ENCODE measurements at regions not wholly inside any gene's neighbourhood (a gene's known extent, or its start where the extent isn't known, plus 50 kb on each side); places are given as distances from the start of the nearest gene placed in this dataset.

DNA sequence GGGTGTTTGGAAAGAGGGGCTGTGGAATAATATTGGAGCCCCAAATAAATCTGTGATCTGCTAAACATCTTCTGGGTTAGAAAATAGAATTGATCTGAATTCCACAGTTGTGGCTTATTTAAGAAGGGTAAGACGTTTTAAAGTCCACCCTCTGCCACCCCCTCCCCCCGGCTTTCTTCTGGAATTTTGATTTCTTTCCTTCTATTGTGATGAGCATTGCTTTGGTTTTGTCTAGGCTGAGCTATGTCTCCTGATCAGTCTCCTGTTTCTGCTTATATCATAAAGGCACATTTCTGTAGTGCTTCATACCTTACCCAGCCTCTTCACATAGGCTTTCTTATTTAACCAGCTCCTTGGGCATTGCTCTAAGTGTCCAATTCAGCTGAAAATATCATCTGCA lies 77.3 kb upstream of the SLC38A2 start:
- TF ChIP-seq, protein P1, sequence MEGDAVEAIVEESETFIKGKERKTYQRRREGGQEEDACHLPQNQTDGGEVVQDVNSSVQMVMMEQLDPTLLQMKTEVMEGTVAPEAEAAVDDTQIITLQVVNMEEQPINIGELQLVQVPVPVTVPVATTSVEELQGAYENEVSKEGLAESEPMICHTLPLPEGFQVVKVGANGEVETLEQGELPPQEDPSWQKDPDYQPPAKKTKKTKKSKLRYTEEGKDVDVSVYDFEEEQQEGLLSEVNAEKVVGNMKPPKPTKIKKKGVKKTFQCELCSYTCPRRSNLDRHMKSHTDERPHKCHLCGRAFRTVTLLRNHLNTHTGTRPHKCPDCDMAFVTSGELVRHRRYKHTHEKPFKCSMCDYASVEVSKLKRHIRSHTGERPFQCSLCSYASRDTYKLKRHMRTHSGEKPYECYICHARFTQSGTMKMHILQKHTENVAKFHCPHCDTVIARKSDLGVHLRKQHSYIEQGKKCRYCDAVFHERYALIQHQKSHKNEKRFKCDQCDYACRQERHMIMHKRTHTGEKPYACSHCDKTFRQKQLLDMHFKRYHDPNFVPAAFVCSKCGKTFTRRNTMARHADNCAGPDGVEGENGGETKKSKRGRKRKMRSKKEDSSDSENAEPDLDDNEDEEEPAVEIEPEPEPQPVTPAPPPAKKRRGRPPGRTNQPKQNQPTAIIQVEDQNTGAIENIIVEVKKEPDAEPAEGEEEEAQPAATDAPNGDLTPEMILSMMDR (IDR thresholded peaks at IDR 0.05; ENCODE audit: control extremely low read depth, extremely low read depth) = no peak
- no peak overlapping the region for H3K9ac ChIP-seq (ENCODE audit: insufficient read depth in 1 of 2, low read length in 2 of 2)
- no peaks in the 10 kb centered on the region for H3K27me3 ChIP-seq (ENCODE audit: control insufficient read depth in 3 of 3, insufficient read depth in 3 of 3, low read length in 2 of 3)
- H3K4me1 ChIP-seq (ENCODE audit: control insufficient read depth in 5 of 5, insufficient read depth in 5 of 5, low read length in 5 of 5) = peaks cover 0 to 23% (median 12%) of the 10 kb centered on the region in 5 donors
- no peaks in the 10 kb centered on the region for H3K9me3 ChIP-seq (ENCODE audit: control insufficient read depth in 4 of 4, insufficient read depth in 3 of 4, low read length in 3 of 4)
- no peak for ATAC-seq (ENCODE audit: insufficient read depth, low FRiP score)
- H3K36me3 ChIP-seq (ENCODE audit: control insufficient read depth in 4 of 4, insufficient read depth in 4 of 4, low read length in 4 of 4) = no peaks in the 10 kb centered on the region
- WGBS, 2 donors = 72 to 78% methylated on average over 2 of the region's 2 CpGs
- no peak overlapping the region for H3K4me3 ChIP-seq
- H3K27ac ChIP-seq (ENCODE audit: low read depth in 1 of 2, low read length in 1 of 2) = peak overlapping the region in 1 of 2 donors; percentile 65
- DNase-seq = no peak

DNA sequence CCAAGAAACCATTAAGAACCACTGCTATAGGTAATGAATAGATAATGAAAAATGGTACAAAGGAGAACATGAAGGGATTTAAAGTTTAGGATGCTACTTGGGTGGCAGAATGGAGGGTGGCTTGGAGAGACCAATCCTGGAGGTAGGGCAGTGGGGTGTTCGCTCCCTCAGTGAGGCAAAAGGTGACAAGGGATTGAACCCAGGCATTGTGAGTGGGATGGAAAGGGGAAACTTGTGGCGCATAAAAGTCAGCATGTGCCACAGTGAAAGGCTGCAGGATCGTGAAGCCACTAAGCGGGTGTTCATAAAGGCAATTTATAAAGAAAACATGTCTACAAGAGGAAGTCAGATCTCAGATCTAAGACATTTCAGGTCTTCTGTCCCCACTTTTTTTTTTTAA lies 76.7 kb upstream of the SLC38A2 start:
- ATAC-seq (ENCODE audit: insufficient read depth, low FRiP score) (no peak), DNase-seq (no peak)
- no peak overlapping the region for H3K9ac ChIP-seq (ENCODE audit: insufficient read depth in 1 of 2, low read length in 2 of 2)
- H3K4me3 ChIP-seq = no peak overlapping the region
- H3K27ac ChIP-seq (ENCODE audit: low read depth in 1 of 2, low read length in 1 of 2) = no peak overlapping the region
- H3K36me3 ChIP-seq (ENCODE audit: control insufficient read depth in 4 of 4, insufficient read depth in 4 of 4, low read length in 4 of 4) = no peaks in the 10 kb centered on the region
- H3K4me1 ChIP-seq (ENCODE audit: control insufficient read depth in 5 of 5, insufficient read depth in 5 of 5, low read length in 5 of 5) = peaks cover 0 to 23% (median 12%) of the 10 kb centered on the region in 5 donors
- H3K9me3 ChIP-seq (ENCODE audit: control insufficient read depth in 4 of 4, insufficient read depth in 3 of 4, low read length in 3 of 4) = no peaks in the 10 kb centered on the region
- no peaks in the 10 kb centered on the region for H3K27me3 ChIP-seq (ENCODE audit: control insufficient read depth in 3 of 3, insufficient read depth in 3 of 3, low read length in 2 of 3)
- TF ChIP-seq, protein P1 (IDR thresholded peaks at IDR 0.05; ENCODE audit: control extremely low read depth, extremely low read depth) = no peak
- 86 to 90% methylated on average over 4 of the region's 4 CpGs for WGBS, 2 donors

DNA sequence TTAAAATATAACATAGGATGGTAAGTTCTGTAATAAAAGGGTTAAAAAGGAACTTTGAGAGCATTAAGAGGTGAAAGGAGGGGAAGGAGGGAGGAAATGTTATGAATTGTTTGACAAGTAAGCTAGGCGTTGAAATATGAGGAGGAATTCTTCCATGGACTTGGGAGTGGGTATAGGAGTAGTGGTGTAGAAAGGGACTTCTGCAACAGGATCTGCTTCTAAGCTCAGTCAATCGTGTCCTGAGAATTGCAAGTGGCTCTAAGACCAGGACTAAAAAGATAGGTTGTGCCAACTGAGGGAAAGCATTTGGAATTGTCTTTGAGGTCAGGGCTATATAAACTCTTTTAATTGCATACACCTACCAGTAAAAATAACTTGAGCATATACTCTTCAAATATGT lies 74.1 kb upstream of the SLC38A2 start:
- WGBS, 2 donors = 34 to 37% methylated on average over 2 of the region's 2 CpGs
- TF ChIP-seq, protein P1 (IDR thresholded peaks at IDR 0.05; ENCODE audit: control extremely low read depth, extremely low read depth) = no peak
- Histone ChIP-seq H3K9ac (ENCODE audit: insufficient read depth in 1 of 2, low read length in 2 of 2) (no peak overlapping the region), H3K4me3 (no peak overlapping the region), H3K27ac (ENCODE audit: low read depth in 1 of 2, low read length in 1 of 2) (no peak overlapping the region), H3K9me3 (ENCODE audit: control insufficient read depth in 4 of 4, insufficient read depth in 3 of 4, low read length in 3 of 4) (no peaks in the 10 kb centered on the region), H3K27me3 (ENCODE audit: control insufficient read depth in 3 of 3, insufficient read depth in 3 of 3, low read length in 2 of 3) (no peaks in the 10 kb centered on the region), H3K4me1 (ENCODE audit: control insufficient read depth in 5 of 5, insufficient read depth in 5 of 5, low read length in 5 of 5) (peaks cover 0 to 24% (median 12%) of the 10 kb centered on the region in 5 donors), H3K36me3 (ENCODE audit: control insufficient read depth in 4 of 4, insufficient read depth in 4 of 4, low read length in 4 of 4) (no peaks in the 10 kb centered on the region)
- DNase-seq (no peak), ATAC-seq (ENCODE audit: insufficient read depth, low FRiP score) (no peak)

- Histone ChIP-seq H3K9me3 (ENCODE audit: control insufficient read depth in 4 of 4, insufficient read depth in 3 of 4, low read length in 3 of 4) (no peaks in the 10 kb centered on the region), H3K9ac (ENCODE audit: insufficient read depth in 1 of 2, low read length in 2 of 2) (no peak overlapping the region), H3K27ac (ENCODE audit: low read depth in 1 of 2, low read length in 1 of 2) (peak overlapping the region in 1 of 2 donors; percentile 14), H3K27me3 (ENCODE audit: control insufficient read depth in 3 of 3, insufficient read depth in 3 of 3, low read length in 2 of 3) (no peaks in the 10 kb centered on the region), H3K36me3 (ENCODE audit: control insufficient read depth in 4 of 4, insufficient read depth in 4 of 4, low read length in 4 of 4) (no peaks in the 10 kb centered on the region), H3K4me3 (no peak overlapping the region), H3K4me1 (ENCODE audit: control insufficient read depth in 5 of 5, insufficient read depth in 5 of 5, low read length in 5 of 5) (peaks cover 0 to 19% (median 12%) of the 10 kb centered on the region in 5 donors)
- TF ChIP-seq, protein P1 (IDR thresholded peaks at IDR 0.05; ENCODE audit: control extremely low read depth, extremely low read depth) = no peak
- WGBS, 2 donors = 23 to 29% methylated on average over 2 of the region's 2 CpGs
- no peak for DNase-seq
- no peak for ATAC-seq (ENCODE audit: insufficient read depth, low FRiP score)
Measured at GRCh38 chr12:46445551-46446235, 73.1 kb upstream of the SLC38A2 start.
